ENCODE measurements at regions not wholly inside any gene's neighbourhood (a gene's known extent, or its start where the extent isn't known, plus 50 kb on each side); places are given as distances from the start of the nearest gene placed in this dataset.
"Not testable (repeated sequence)": the region's sequence is repeated elsewhere in the genome, so short reads cannot be mapped to it uniquely, and the experiment has no call there.

DNA sequence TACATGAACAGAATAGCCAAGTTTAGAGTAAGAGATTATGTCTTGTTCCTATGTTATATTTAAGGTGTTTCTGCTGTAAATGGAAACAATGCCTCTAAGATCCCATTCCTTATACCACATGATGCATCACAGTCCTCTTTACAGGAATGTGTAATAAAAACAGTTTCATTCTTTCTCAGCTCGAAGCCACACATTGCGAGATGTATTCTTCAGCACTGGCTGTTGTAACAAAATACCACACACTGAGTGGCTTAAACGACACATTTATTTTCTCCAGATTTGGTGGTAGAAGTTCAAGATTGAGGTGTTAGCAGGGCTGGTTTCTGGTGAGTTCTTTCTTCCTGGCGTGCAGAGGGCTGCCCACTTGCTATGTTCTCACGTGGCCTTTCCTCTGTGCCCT lies 246.2 kb downstream of the SOCS6 start:
- DNase-seq (no peak), ATAC-seq (no peak)
- TF ChIP-seq, protein P1, sequence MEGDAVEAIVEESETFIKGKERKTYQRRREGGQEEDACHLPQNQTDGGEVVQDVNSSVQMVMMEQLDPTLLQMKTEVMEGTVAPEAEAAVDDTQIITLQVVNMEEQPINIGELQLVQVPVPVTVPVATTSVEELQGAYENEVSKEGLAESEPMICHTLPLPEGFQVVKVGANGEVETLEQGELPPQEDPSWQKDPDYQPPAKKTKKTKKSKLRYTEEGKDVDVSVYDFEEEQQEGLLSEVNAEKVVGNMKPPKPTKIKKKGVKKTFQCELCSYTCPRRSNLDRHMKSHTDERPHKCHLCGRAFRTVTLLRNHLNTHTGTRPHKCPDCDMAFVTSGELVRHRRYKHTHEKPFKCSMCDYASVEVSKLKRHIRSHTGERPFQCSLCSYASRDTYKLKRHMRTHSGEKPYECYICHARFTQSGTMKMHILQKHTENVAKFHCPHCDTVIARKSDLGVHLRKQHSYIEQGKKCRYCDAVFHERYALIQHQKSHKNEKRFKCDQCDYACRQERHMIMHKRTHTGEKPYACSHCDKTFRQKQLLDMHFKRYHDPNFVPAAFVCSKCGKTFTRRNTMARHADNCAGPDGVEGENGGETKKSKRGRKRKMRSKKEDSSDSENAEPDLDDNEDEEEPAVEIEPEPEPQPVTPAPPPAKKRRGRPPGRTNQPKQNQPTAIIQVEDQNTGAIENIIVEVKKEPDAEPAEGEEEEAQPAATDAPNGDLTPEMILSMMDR (IDR thresholded peaks at IDR 0.05) = no peak
- Histone ChIP-seq H3K9me3 (peaks cover 0 to 9% of the 10 kb centered on the region in 2 donors), H3K4me3 (no peak overlapping the region), H3K27me3 (no peaks in the 10 kb centered on the region), H3K36me3 (no peaks in the 10 kb centered on the region), H3K4me1 (no peaks in the 10 kb centered on the region), H3K27ac (no peak overlapping the region)
- intact Hi-C loops (cut with DNase I) = no loop called here

DNA sequence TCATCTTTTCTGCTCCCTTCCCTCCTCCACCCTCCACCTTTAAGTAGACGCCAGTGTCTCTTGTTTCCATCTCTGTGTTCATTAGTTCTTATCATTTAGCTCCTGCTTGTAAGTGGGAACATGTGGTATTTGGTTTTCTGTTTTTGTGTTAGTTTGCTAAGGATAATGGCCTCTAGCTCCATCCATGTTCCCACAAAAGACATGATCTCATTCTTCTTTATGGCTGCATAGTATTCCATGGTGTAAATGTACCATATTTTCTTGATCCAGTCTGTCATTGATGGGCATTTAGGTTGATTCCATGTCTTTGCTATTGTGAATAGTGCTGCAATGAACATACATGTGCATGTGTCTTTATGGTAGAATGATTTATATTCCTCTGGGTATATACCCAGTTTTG lies 236.5 kb downstream of the SOCS6 start:
- H3K27ac ChIP-seq; H3K4me1 ChIP-seq; intact Hi-C loops (cut with DNase I): not testable (repeated sequence)

DNA sequence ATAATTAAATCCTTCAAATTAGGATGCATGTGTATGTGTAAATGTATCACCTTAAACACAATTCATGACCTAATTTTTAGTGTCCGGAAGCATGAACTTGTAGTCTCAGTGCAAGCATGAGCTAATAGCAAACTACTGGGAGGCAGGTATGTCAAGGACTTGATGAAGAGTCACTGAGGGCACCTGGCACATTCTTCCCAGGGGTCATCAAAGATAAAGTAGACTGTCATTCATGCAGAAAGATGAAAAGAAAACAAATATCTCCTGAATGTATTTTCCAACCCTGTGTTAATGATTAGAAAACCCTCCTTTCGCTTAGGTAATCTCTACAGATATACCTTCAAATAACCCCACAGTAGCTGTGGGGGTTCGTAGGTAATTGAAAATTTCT lies 234.9 kb downstream of the SOCS6 start:
- Histone ChIP-seq H3K9me3 (peaks cover 0 to 2% of the 10 kb centered on the region in 2 donors), H3K27ac (no peak overlapping the region), H3K36me3 (no peaks in the 10 kb centered on the region), H3K4me3 (no peak overlapping the region), H3K27me3 (no peaks in the 10 kb centered on the region), H3K4me1 (no peaks in the 10 kb centered on the region)
- intact Hi-C loops (cut with DNase I) = no loop called here
- ATAC-seq = no peak
- TF ChIP-seq, protein P1 (IDR thresholded peaks at IDR 0.05) = no peak
- peak in 1 of 4 donors; percentile 5 for DNase-seq

More for the DNA sequence above, 236.5 kb downstream of the SOCS6 start:
- not testable (repeated sequence) for H3K36me3 ChIP-seq, H3K9me3 ChIP-seq, H3K27me3 ChIP-seq, H3K4me3 ChIP-seq, ATAC-seq, DNase-seq

DNA sequence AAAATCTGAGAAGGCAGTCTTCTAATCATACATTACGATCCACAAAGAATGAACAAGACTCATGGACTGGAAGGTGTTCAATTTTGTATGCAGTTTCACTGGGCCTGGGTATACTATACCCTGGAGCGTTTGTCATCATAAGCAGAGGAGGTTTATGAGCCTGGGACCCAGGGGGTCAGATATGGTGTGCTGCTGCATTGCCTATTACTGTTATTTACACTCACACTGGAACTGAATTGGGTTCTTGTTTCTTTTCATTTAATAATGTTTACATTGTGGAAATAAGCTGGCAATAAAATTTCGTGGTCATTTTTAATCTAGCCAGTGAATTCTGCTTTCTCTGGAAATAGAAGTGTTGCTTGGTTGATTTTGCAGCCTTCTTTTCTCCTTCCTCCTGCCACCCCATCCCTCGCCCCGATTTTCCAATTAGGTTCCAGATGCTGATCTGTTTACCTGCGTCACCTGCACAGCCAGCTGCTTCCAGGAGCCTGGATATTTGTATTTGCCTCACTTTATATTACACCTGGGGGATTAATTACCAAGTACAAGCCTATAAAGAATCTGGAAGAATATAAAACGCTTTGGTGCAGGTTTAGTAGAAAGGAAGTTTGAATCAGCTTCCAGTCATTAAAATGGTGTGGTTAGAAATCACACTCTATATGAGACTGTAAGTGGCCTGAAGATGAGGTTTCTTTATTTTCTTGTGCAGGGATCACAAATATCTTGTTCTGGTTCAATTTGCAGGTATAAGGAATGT lies 234.4 kb downstream of the SOCS6 start:
- TF ChIP-seq, protein P1 (IDR thresholded peaks at IDR 0.05) = no peak
- Histone ChIP-seq H3K27me3 (no peaks in the 10 kb centered on the region), H3K4me3 (no peak overlapping the region), H3K27ac (no peak overlapping the region), H3K4me1 (no peaks in the 10 kb centered on the region), H3K36me3 (no peaks in the 10 kb centered on the region), H3K9me3 (peaks cover 0 to 2% of the 10 kb centered on the region in 2 donors)
- intact Hi-C loops (cut with DNase I) = no loop called here
- DNase-seq (no peak), ATAC-seq (no peak)

DNA sequence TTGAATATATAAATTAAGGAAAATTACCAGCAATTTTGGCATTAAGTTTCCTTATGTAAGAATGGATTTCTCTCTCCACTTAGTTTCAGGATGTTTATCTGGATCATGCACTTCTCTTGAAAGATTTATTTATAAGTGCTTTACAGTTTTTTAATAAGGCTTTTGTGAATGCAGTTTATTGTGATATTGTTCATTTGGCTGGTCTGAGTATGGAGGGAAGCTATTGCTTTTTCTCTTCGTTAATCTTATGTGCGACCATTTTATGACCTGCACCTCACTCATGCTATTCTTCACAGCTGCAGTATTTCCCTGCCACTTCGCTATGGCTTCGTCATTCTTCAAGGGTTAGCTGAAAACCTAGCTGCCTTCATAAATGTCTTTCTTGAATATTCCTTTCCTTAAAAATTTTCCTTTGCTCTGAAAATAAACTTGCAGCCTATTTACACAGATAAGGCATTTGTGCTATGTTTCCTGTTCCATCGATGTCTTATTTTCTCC lies 233.4 kb downstream of the SOCS6 start:
- intact Hi-C loops (cut with DNase I) = no loop called here
- Histone ChIP-seq H3K4me1 (no peaks in the 10 kb centered on the region), H3K9me3 (no peaks in the 10 kb centered on the region), H3K4me3 (no peak overlapping the region), H3K27me3 (no peaks in the 10 kb centered on the region), H3K27ac (no peak overlapping the region), H3K36me3 (no peaks in the 10 kb centered on the region)
- DNase-seq = peak in 1 of 4 donors; percentile 24
- ATAC-seq = no peak
- TF ChIP-seq, protein P1 (IDR thresholded peaks at IDR 0.05) = no peak

All from left lung (tissue), 4 donors.